Stomach (tissue), 8 donors: ENCODE measurements at regions not wholly inside any gene's neighbourhood (a gene's known extent, or its start where the extent isn't known, plus 50 kb on each side); places are given as distances from the start of the nearest gene placed in this dataset.
A peak's percentile ranks its signal among the peaks of the same experiment; 100 is the strongest.
"Not testable (repeated sequence)": the region's sequence is repeated elsewhere in the genome, so short reads cannot be mapped to it uniquely, and the experiment has no call there.

Experiments
- DNase-seq, 2 donors: peaks; one replicate each; pipeline versions ENCODE4 v3.0.0 to v3.0.0-alpha.2; 2013 to 2019
- H3K27ac ChIP-seq, 5 donors: fragments of 200-600 bp in 4 of 5; sonication (generic) in 4 of 5; one replicate each; pipeline ENCODE4 v1.5.1; 2013 to 2019; ENCODE audit warnings: mild to moderate bottlenecking in 1 of 5, moderate library complexity in 1 of 5
- H3K27me3 ChIP-seq, 3 donors: fragments of 200-600 bp; sonication (generic); one replicate each; pipeline ENCODE4 v1.5.1; 2017 to 2019; ENCODE audit warnings: mixed run types in 1 of 3
- H3K36me3 ChIP-seq, 4 donors: fragments of 200-600 bp; sonication (generic); 1 replicate in 3 of 4; 2 replicates in 1 of 4; pipeline ENCODE4 v1.5.1; 2016 to 2019
- H3K4me1 ChIP-seq, 4 donors: fragments of 200-600 bp; sonication (generic); one replicate each; pipeline ENCODE4 v1.5.1; 2016 to 2019
- H3K4me3 ChIP-seq, 4 donors: fragments of 200-600 bp; sonication (generic) in 3 of 4; one replicate each; pipeline ENCODE4 v1.5.1; 2016 to 2019; ENCODE audit warnings: mild to moderate bottlenecking in 1 of 4
- H3K9me3 ChIP-seq, 4 donors: fragments of 200-600 bp; sonication (generic); one replicate each; pipeline ENCODE4 v1.5.1; 2016 to 2019
- EP300 ChIP-seq: sonication (generic); formaldehyde crosslinking; IDR thresholded peaks from one replicate; pipeline ENCODE4 v1.6.1; 2017; ENCODE audit warnings: antibody characterized with exemption
- POLR2A ChIP-seq, 4 donors: fragments of 450-650 bp; IDR thresholded peaks; one replicate each; pipeline ENCODE4 v1.6.1; 2016; ENCODE audit warnings: antibody characterized with exemption in 4 of 4, control low read depth in 2 of 4, mild to moderate bottlenecking in 1 of 4, moderate library complexity in 1 of 4
- POLR2AphosphoS5 ChIP-seq, 3 donors: sonication (generic); formaldehyde crosslinking; IDR thresholded peaks; one replicate each; pipeline ENCODE4 v1.6.1; 2016; ENCODE audit warnings: antibody characterized with exemption in 3 of 3
- WGBS, 5 donors: extraction: QIAGEN DNeasy Blood & Tissue Kit in 3 of 5; methylation state at CpG; one replicate each; pipeline versions ENCODE4 v1.1.5 to v1.1.7; 2013 to 2018; 5-methylcytosine and 5-hydroxymethylcytosine counted together
- intact Hi-C: fragments of 100-400 bp; cut with DNase I; formaldehyde crosslinking; loops from one replicate; pipeline ENCODE4 v1.15.1; 2023; ENCODE audit warnings: low total_unique reads
- TF ChIP-seq, protein P1 (sequence below), 7 experiments: fragments of 450-650 bp in 4 of 7; fragments of 200-600 bp in 3 of 7; sonication (generic) in 3 of 7; IDR thresholded peaks; one replicate each; pipeline ENCODE4 v1.5.1; 2016 to 2019; ENCODE audit warnings: antibody characterized with exemption in 7 of 7, control low read depth in 2 of 7, mild to moderate bottlenecking in 1 of 7
- donor health status: healthy with polysubstance abuse.
- donor health status: Bipolar disorder and iron deficiency.
- donor health status: healthy.

- 84 to 89% (median 86%) methylated on average over 14 of the region's 14 CpGs for WGBS, 5 donors
- H3K36me3 ChIP-seq: no peaks in the 10 kb centered on the region
- DNase-seq: no peak
- TF ChIP-seq POLR2AphosphoS5 (IDR thresholded peaks at IDR 0.05) (no peak), POLR2A (IDR thresholded peaks at IDR 0.05) (no peak), EP300 (no peak)
- TF ChIP-seq, protein P1, sequence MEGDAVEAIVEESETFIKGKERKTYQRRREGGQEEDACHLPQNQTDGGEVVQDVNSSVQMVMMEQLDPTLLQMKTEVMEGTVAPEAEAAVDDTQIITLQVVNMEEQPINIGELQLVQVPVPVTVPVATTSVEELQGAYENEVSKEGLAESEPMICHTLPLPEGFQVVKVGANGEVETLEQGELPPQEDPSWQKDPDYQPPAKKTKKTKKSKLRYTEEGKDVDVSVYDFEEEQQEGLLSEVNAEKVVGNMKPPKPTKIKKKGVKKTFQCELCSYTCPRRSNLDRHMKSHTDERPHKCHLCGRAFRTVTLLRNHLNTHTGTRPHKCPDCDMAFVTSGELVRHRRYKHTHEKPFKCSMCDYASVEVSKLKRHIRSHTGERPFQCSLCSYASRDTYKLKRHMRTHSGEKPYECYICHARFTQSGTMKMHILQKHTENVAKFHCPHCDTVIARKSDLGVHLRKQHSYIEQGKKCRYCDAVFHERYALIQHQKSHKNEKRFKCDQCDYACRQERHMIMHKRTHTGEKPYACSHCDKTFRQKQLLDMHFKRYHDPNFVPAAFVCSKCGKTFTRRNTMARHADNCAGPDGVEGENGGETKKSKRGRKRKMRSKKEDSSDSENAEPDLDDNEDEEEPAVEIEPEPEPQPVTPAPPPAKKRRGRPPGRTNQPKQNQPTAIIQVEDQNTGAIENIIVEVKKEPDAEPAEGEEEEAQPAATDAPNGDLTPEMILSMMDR (IDR thresholded peaks at IDR 0.05): no peak
- intact Hi-C loops: no loop called here
- no peaks in the 10 kb centered on the region for H3K4me1 ChIP-seq
- no peak overlapping the region for H3K4me3 ChIP-seq
- H3K27ac ChIP-seq: no peak overlapping the region
- H3K27me3 ChIP-seq: no peaks in the 10 kb centered on the region
- no peaks in the 10 kb centered on the region for H3K9me3 ChIP-seq
Measured at GRCh38 chr11:49405743-49406142, 197.3 kb upstream of the FOLH1 start.

DNA sequence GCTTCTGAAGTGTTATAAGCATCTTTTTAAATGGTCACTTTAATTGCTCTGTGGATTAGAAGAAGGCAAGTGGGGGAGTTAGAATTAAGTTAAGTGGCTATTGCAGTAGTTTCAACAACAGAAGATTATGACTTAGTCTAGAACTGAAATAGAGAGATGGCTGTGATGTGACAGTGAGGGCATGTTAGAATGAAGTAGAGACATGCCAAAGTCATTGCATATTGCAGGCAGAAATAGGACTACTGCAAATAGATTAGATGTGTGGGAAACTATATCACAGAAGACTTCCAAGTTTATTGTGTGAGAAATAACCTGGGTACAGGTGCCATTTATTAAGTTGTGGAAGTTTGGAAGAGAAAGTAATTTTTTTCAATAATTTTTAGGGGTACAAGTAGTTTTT lies 187.4 kb upstream of the FOLH1 start:
- H3K9me3 ChIP-seq, H3K36me3 ChIP-seq, H3K27ac ChIP-seq, H3K4me3 ChIP-seq, DNase-seq, H3K4me1 ChIP-seq, intact Hi-C loops, H3K27me3 ChIP-seq: not testable (repeated sequence)

GRCh38 chr11:49390362-49390761 lies 182.0 kb upstream of the FOLH1 start:
- not testable (repeated sequence) for H3K4me1 ChIP-seq

DNA sequence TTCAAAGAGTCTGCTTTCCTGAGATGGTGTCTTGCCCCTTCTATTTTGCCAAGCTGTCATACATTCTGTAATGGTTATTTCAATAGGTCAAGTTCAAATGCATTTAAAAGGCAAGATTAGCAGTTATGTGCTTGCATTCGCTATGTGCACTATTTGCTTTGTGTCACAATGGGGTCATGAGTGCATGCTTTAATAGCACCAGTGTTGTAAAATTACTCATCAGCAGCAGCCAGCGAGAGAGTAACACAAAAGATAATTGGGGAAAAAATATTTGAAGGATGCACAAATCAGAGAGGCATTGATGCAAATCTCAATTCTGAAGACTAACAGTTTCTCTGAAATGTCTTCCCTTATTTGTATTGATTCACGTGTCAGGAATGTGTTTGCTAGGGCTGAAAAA lies 180.7 kb upstream of the FOLH1 start:
- H3K4me1 ChIP-seq, H3K4me3 ChIP-seq, H3K27me3 ChIP-seq, DNase-seq, intact Hi-C loops, H3K27ac ChIP-seq, H3K9me3 ChIP-seq, H3K36me3 ChIP-seq: not testable (repeated sequence)
- 25 to 42% (median 33%) methylated on average over 3 of the region's 3 CpGs for WGBS, 5 donors

More at GRCh38 chr11:49390362-49390761, 182.0 kb upstream of the FOLH1 start:
- peak in 1 of 2 donors; percentile 3 for DNase-seq
- WGBS, 5 donors: 68 to 83% (median 74%) methylated on average over 5 of the region's 5 CpGs
- H3K9me3 ChIP-seq, intact Hi-C loops, H3K4me3 ChIP-seq, H3K36me3 ChIP-seq, H3K27ac ChIP-seq, H3K27me3 ChIP-seq: not testable (repeated sequence)

GRCh38 chr11:49384371-49384770 lies 176.0 kb upstream of the FOLH1 start:
- WGBS, 5 donors: 90 to 96% (median 94%) methylated on average over 1 of the region's 1 CpG
- H3K36me3 ChIP-seq, H3K27ac ChIP-seq, H3K4me1 ChIP-seq, intact Hi-C loops, H3K27me3 ChIP-seq, DNase-seq, H3K9me3 ChIP-seq, H3K4me3 ChIP-seq: not testable (repeated sequence)

- Histone ChIP-seq H3K27me3 (no peaks in the 10 kb centered on the region), H3K9me3 (no peaks in the 10 kb centered on the region), H3K27ac (no peak overlapping the region), H3K36me3 (no peaks in the 10 kb centered on the region), H3K4me3 (no peak overlapping the region), H3K4me1 (no peaks in the 10 kb centered on the region)
- no peak for DNase-seq
- intact Hi-C loops: no loop called here
- TF ChIP-seq POLR2A (IDR thresholded peaks at IDR 0.05) (no peak), POLR2AphosphoS5 (IDR thresholded peaks at IDR 0.05) (no peak), EP300 (no peak)
- TF ChIP-seq, protein P1 (IDR thresholded peaks at IDR 0.05): no peak
- WGBS, 5 donors: 58 to 76% (median 66%) methylated on average over 7 of the region's 7 CpGs
Measured at GRCh38 chr11:49377978-49378377, 169.6 kb upstream of the FOLH1 start.

- H3K4me3 ChIP-seq, H3K9me3 ChIP-seq, H3K36me3 ChIP-seq, intact Hi-C loops, H3K27ac ChIP-seq, H3K27me3 ChIP-seq, DNase-seq, H3K4me1 ChIP-seq: not testable (repeated sequence)
- WGBS, 5 donors: 63 to 70% (median 67%) methylated on average over 5 of the region's 5 CpGs
Measured at GRCh38 chr11:49373866-49374265, 165.5 kb upstream of the FOLH1 start.

DNA sequence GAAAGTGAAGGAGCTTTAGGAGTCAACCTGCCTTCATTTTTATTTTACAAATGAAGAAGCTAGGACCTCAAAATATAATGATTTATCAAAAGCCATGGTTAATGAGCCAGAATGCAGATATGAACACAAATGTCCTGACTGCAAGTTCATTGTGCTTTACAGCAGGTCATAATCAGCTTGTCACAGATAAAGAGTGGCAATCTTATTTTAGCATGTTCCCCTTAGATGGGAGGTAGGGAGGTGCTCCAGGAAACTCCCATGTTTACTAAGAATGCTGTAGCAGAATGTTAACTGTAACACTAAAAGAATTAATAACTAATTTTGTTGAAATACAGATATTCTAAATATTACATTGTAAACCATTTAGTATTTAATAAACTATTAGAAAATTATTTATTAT lies 165.0 kb upstream of the FOLH1 start:
- H3K9me3 ChIP-seq, H3K27ac ChIP-seq, H3K36me3 ChIP-seq, intact Hi-C loops, DNase-seq, H3K4me1 ChIP-seq, H3K4me3 ChIP-seq, H3K27me3 ChIP-seq: not testable (repeated sequence)
